Vagina (tissue), 2 donors: ENCODE measurements at regions not wholly inside any gene's neighbourhood (a gene's known extent, or its start where the extent isn't known, plus 50 kb on each side); places are given as distances from the start of the nearest gene placed in this dataset.

ENCODE experiments used
- POLR2A ChIP-seq, 2 donors: fragments of 450-650 bp; IDR thresholded peaks; one replicate each; pipeline ENCODE4 v1.6.1; 2017; ENCODE audit warnings: antibody characterized with exemption in 2 of 2, mild to moderate bottlenecking in 2 of 2, moderate library complexity in 2 of 2
- POLR2AphosphoS5 ChIP-seq, 2 donors: sonication (generic); formaldehyde crosslinking; IDR thresholded peaks; one replicate each; pipeline ENCODE4 v1.9.0; 2017; ENCODE audit warnings: antibody characterized with exemption in 2 of 2, mild to moderate bottlenecking in 2 of 2, low read depth in 1 of 2; ENCODE audit not compliant: insufficient read depth in 1 of 2
- TF ChIP-seq, protein P1 (sequence below), 3 experiments: fragments of 450-650 bp in 2 of 3; fragments of 200-600 bp in 1 of 3; sonication (generic) in 1 of 3; IDR thresholded peaks; one replicate each; pipeline ENCODE4 v1.5.1; 2017 to 2019; ENCODE audit warnings: antibody characterized with exemption in 3 of 3, mild to moderate bottlenecking in 2 of 3, moderate library complexity in 2 of 3

- TF ChIP-seq, protein P1, sequence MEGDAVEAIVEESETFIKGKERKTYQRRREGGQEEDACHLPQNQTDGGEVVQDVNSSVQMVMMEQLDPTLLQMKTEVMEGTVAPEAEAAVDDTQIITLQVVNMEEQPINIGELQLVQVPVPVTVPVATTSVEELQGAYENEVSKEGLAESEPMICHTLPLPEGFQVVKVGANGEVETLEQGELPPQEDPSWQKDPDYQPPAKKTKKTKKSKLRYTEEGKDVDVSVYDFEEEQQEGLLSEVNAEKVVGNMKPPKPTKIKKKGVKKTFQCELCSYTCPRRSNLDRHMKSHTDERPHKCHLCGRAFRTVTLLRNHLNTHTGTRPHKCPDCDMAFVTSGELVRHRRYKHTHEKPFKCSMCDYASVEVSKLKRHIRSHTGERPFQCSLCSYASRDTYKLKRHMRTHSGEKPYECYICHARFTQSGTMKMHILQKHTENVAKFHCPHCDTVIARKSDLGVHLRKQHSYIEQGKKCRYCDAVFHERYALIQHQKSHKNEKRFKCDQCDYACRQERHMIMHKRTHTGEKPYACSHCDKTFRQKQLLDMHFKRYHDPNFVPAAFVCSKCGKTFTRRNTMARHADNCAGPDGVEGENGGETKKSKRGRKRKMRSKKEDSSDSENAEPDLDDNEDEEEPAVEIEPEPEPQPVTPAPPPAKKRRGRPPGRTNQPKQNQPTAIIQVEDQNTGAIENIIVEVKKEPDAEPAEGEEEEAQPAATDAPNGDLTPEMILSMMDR (IDR thresholded peaks at IDR 0.05): no peak
- TF ChIP-seq POLR2A (IDR thresholded peaks at IDR 0.05) (no peak), POLR2AphosphoS5 (IDR thresholded peaks at IDR 0.05; ENCODE audit: insufficient read depth in 1 of 2, low read depth in 1 of 2) (no peak)
These were observed 108.9 kb downstream of the SLC6A15 start for GRCh38 chr12:84803661-84804060.
